Gastrocnemius medialis (tissue), 4 donors: ENCODE measurements at regions not wholly inside any gene's neighbourhood (a gene's known extent, or its start where the extent isn't known, plus 50 kb on each side); places are given as distances from the start of the nearest gene placed in this dataset.

ENCODE experiments used
- ATAC-seq, 2 donors: fragments of 150-250 bp; one replicate each; pipeline ENCODE4 v1.9.1; 2016
- DNase-seq, 2 donors: peaks; one replicate each; pipeline ENCODE4 v3.0.0-alpha.2; 2019
- H3K27ac ChIP-seq, 4 donors: fragments of 200-600 bp; sonication (generic); 1 replicate in 1 of 4; 2 replicates in 3 of 4; pipeline ENCODE4 v1.5.1; 2016 to 2018; ENCODE audit warnings: mild to moderate bottlenecking in 2 of 4, moderate library complexity in 1 of 4
- H3K27me3 ChIP-seq, 3 donors: fragments of 200-600 bp; sonication (generic) in 2 of 3; 1 replicate in 1 of 3; 2 replicates in 2 of 3; pipeline versions ENCODE4 v1.5.1 to v1.6.0; 2016 to 2019; ENCODE audit warnings: mild to moderate bottlenecking in 1 of 3, moderate library complexity in 1 of 3
- H3K36me3 ChIP-seq, 2 donors: fragments of 200-600 bp; sonication (generic) in 1 of 2; one replicate each; pipeline ENCODE4 v1.5.1; 2017 to 2018
- H3K4me1 ChIP-seq, 2 donors: fragments of 200-600 bp; sonication (generic) in 1 of 2; one replicate each; pipeline ENCODE4 v1.5.1; 2016 to 2017; ENCODE audit warnings: mild to moderate bottlenecking in 2 of 2
- H3K4me3 ChIP-seq, 4 donors: fragments of 200-600 bp; sonication (generic) in 3 of 4; 1 replicate in 1 of 4; 2 replicates in 3 of 4; pipeline ENCODE4 v1.5.1; 2016 to 2019; ENCODE audit warnings: mild to moderate bottlenecking in 2 of 4
- H3K9me3 ChIP-seq, 3 donors: fragments of 200-600 bp; sonication (generic) in 2 of 3; 1 replicate in 1 of 3; 2 replicates in 2 of 3; pipeline ENCODE4 v1.5.1; 2016 to 2019
- POLR2A ChIP-seq, 2 donors: fragments of 450-650 bp; IDR thresholded peaks; one replicate each; pipeline ENCODE4 v1.6.1; 2017; ENCODE audit warnings: antibody characterized with exemption in 2 of 2, mild to moderate bottlenecking in 2 of 2, moderate library complexity in 2 of 2
- in situ Hi-C, 4 donors: fragments of 200-750 bp; cut with MboI; loops; one replicate each; pipeline versions ENCODE4 v1.15.0 to v1.8.0; 2017; ENCODE audit warnings: low sequenced_read_pairs in 4 of 4
- intact Hi-C: fragments of 100-400 bp; cut with DNase I; formaldehyde crosslinking; loops from one replicate; pipeline ENCODE4 v1.15.1; 2023; ENCODE audit warnings: low total_unique reads
- TF ChIP-seq, protein P1 (sequence below), 5 experiments: fragments of 450-650 bp in 3 of 5; fragments of 200-600 bp in 2 of 5; sonication (generic) in 2 of 5; IDR thresholded peaks in 4 of 5; conservative IDR thresholded peaks in 1 of 5; 1 replicate in 4 of 5; 2 replicates in 1 of 5; pipeline ENCODE4 v1.5.1; 2016 to 2019; ENCODE audit warnings: antibody characterized with exemption in 5 of 5, mild to moderate bottlenecking in 3 of 5, moderate library complexity in 3 of 5

DNA sequence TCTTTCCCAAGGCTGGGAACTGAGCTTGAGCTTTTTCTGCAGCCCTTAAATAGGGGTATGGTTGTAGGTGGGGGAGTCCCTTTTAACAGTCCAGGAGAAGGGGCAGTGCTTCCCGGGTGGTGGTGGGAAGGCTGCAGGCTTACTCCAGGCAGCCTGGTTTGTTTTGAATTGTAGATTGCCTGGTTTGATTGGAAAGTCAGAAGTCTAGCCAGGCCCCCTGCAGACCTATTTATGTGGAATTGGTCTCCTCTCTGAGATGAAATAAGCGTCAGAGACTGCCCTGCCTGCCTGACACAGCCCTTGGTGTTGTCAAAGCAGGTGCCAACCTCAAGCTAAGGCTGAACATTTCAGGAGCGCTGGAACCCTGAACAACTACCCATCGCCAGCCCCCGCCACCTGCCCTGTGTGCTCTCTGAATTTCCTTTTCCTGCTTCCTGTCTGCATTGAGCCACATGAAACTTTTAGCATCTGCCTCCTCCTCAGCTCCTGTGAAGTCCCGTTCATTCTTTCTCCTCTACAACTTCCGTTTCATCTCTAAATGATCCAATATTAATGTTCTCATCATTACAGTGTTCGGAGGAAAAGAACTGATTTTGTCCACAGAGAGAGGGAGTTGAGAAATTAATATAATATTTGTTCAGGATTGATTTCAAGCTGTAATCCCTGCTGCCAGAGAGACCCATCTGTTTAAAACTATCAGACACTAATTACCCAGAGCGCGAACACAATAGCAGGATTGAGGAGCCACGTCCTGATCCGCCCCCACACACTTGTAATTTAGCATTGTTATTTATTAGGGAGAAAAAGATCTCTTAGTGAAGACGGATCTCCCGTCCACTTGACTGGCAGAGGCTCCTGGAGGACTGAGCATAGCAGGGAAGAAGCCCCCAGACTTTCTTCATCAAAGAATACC, 136.5 kb downstream of the TRIM29 start:
- Histone ChIP-seq H3K4me1 (no peaks in the 10 kb centered on the region), H3K27ac (no peak overlapping the region), H3K27me3 (peaks cover 5 to 13% (median 6%) of the 10 kb centered on the region in 3 donors), H3K4me3 (no peak overlapping the region), H3K36me3 (no peaks in the 10 kb centered on the region), H3K9me3 (no peaks in the 10 kb centered on the region)
- DNase-seq (no peak), ATAC-seq (no peak)
- intact Hi-C loops: no loop called here
- in situ Hi-C loops: no loop called here
- TF ChIP-seq, protein P1, sequence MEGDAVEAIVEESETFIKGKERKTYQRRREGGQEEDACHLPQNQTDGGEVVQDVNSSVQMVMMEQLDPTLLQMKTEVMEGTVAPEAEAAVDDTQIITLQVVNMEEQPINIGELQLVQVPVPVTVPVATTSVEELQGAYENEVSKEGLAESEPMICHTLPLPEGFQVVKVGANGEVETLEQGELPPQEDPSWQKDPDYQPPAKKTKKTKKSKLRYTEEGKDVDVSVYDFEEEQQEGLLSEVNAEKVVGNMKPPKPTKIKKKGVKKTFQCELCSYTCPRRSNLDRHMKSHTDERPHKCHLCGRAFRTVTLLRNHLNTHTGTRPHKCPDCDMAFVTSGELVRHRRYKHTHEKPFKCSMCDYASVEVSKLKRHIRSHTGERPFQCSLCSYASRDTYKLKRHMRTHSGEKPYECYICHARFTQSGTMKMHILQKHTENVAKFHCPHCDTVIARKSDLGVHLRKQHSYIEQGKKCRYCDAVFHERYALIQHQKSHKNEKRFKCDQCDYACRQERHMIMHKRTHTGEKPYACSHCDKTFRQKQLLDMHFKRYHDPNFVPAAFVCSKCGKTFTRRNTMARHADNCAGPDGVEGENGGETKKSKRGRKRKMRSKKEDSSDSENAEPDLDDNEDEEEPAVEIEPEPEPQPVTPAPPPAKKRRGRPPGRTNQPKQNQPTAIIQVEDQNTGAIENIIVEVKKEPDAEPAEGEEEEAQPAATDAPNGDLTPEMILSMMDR (IDR thresholded peaks at IDR 0.05 in 4 of 5, conservative IDR thresholded peaks at IDR 0.05 in 1 of 5): no peak
- no peak for TF ChIP-seq POLR2A (IDR thresholded peaks at IDR 0.05)

DNA sequence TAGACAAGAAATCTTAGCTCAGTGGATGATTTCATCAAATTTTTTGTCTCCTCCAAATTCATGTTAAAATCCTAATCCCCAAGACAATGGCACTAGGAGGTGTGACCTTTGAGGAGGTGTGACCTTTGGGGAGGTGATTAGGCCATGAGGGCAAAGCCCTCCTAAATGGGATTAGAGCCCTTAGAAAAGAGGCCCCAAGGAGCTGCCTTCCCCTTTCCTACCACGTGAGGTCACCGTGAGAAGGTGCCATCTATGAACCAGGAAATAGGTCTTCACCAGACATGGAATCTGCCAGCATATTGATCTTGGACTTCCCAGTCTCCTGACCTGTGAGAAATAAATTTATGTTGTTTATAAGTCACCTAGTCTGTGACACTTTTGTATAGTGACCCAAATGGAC, 138.7 kb downstream of the TRIM29 start:
- Histone ChIP-seq H3K9me3 (no peaks in the 10 kb centered on the region), H3K36me3 (no peaks in the 10 kb centered on the region), H3K4me1 (no peaks in the 10 kb centered on the region), H3K4me3 (no peak overlapping the region), H3K27ac (no peak overlapping the region), H3K27me3 (peaks cover 5 to 9% (median 6%) of the 10 kb centered on the region in 3 donors)
- DNase-seq (no peak), ATAC-seq (no peak)
- in situ Hi-C loops (no loop called here), intact Hi-C loops (no loop called here)
- no peak for TF ChIP-seq POLR2A (IDR thresholded peaks at IDR 0.05)
- TF ChIP-seq, protein P1 (IDR thresholded peaks at IDR 0.05 in 4 of 5, conservative IDR thresholded peaks at IDR 0.05 in 1 of 5): no peak

DNA sequence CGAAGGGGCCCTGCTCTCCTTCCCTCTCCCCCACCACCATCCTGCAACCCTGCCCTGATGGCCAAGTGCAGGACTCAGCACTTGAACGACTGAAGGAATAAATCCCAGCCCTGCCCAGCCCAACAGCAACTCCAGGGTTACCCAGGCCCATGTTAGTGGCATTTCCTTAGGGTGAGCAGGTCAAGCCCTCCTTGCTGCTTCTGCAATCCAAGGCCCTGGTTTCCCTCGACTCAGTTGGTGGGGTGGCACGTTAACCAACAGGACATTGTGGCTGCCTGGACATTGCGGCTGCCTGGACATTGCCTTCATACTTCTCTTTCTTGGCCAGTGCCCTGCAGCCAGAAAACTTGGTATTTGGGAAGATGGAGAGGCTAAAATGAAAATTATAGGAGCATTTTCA, 141.4 kb downstream of the TRIM29 start:
- intact Hi-C loops: no loop called here
- Histone ChIP-seq H3K27ac (no peak overlapping the region), H3K36me3 (no peaks in the 10 kb centered on the region), H3K4me1 (no peaks in the 10 kb centered on the region), H3K27me3 (peaks cover 4 to 6% (median 5%) of the 10 kb centered on the region in 3 donors), H3K9me3 (no peaks in the 10 kb centered on the region), H3K4me3 (no peak overlapping the region)
- in situ Hi-C loops: no loop called here
- DNase-seq: no peak
- ATAC-seq: no peak
- TF ChIP-seq POLR2A (IDR thresholded peaks at IDR 0.05): no peak

DNA sequence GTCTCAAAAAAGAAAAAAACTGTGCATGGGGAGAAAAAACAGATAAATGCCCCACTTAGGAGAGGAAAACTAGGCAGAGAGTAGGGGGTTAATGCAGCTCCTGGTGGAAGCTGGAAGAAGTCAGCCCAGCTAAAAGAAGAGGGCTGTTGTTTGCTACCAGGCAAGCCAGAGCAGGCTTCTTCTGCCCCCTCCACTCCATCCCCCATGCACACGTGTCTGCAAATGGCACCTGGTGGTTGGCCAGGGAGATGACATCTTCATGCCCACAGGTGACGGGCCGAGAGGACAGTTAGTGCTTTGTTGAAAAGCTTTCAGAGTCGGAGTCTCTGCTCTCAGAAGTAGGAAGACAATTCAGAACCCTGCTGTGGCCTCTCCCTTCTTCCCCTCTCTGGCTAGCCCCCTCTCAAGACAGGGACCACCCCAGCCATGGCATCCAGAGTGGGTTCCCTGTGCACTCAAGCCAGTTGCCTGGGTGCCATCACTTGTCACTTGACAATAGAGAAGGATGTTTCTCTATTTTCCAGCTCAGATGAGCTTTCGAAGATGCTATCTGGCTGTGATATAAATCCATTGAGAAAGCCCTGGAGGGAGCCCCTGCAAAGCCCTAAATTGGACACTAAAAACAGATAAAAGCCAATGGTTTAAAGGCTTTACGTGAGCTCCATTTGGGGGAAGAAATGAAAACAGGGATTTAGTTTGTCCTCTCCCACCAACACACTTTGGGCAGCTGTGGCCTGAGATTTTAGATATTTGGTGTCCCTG, 142.0 kb downstream of the TRIM29 start:
- no peaks in the 10 kb centered on the region for H3K9me3 ChIP-seq
- H3K27ac ChIP-seq: no peak overlapping the region
- intact Hi-C loops: no loop called here
- H3K27me3 ChIP-seq: peaks cover 0 to 6% (median under 1%) of the 10 kb centered on the region in 3 donors
- ATAC-seq: no peak
- no peaks in the 10 kb centered on the region for H3K36me3 ChIP-seq
- in situ Hi-C loops: no loop called here
- TF ChIP-seq, protein P1 (IDR thresholded peaks at IDR 0.05 in 4 of 5, conservative IDR thresholded peaks at IDR 0.05 in 1 of 5): no peak
- no peak for TF ChIP-seq POLR2A (IDR thresholded peaks at IDR 0.05)
- no peak for DNase-seq
- H3K4me3 ChIP-seq: no peak overlapping the region
- H3K4me1 ChIP-seq: no peaks in the 10 kb centered on the region

DNA sequence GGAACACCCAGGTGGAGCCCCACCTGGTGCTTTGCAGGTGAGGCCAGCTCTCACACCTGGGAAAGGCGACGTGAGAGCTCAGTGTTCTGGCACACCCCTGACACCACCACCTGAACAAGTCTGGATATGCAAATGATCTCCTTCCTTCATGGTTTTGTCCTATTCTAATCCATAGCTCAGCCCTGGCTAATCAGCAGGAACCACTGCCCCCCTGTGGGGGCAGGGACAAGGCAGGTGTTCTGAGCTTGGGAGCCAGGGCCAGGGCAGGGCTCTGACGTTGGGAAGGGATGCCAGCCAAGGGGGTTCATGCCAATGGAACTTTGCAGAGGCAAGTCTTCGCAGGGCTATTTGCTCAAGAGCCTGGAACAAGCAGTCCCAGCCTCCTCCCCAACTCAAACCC, 144.2 kb downstream of the TRIM29 start:
- H3K4me1 ChIP-seq: no peaks in the 10 kb centered on the region
- DNase-seq: no peak
- no peaks in the 10 kb centered on the region for H3K27me3 ChIP-seq
- in situ Hi-C loops: no loop called here
- no peak overlapping the region for H3K4me3 ChIP-seq
- intact Hi-C loops: no loop called here
- ATAC-seq: no peak
- H3K27ac ChIP-seq: no peak overlapping the region
- no peaks in the 10 kb centered on the region for H3K36me3 ChIP-seq
- TF ChIP-seq POLR2A (IDR thresholded peaks at IDR 0.05): no peak
- TF ChIP-seq, protein P1 (IDR thresholded peaks at IDR 0.05 in 4 of 5, conservative IDR thresholded peaks at IDR 0.05 in 1 of 5): no peak
- no peaks in the 10 kb centered on the region for H3K9me3 ChIP-seq
